B cell (primary cell): ENCODE measurements at regions not wholly inside any gene's neighbourhood (a gene's known extent, or its start where the extent isn't known, plus 50 kb on each side); places are given as distances from the start of the nearest gene placed in this dataset.

Source experiments
- EZH2 ChIP-seq: IDR thresholded peaks from 2 replicates; pipeline ENCODE4 v1.6.1; 2012; ENCODE audit warnings: borderline replicate concordance, low read depth, mild to moderate bottlenecking, moderate library complexity, low read length; ENCODE audit not compliant: insufficient read depth, poor library complexity, severe bottlenecking
- TF ChIP-seq, protein P1 (sequence below): fragments of 200-600 bp; IDR thresholded peaks from one replicate; pipeline ENCODE4 v1.8.0; 2022; ENCODE audit warnings: antibody characterized with exemption, mild to moderate bottlenecking

DNA sequence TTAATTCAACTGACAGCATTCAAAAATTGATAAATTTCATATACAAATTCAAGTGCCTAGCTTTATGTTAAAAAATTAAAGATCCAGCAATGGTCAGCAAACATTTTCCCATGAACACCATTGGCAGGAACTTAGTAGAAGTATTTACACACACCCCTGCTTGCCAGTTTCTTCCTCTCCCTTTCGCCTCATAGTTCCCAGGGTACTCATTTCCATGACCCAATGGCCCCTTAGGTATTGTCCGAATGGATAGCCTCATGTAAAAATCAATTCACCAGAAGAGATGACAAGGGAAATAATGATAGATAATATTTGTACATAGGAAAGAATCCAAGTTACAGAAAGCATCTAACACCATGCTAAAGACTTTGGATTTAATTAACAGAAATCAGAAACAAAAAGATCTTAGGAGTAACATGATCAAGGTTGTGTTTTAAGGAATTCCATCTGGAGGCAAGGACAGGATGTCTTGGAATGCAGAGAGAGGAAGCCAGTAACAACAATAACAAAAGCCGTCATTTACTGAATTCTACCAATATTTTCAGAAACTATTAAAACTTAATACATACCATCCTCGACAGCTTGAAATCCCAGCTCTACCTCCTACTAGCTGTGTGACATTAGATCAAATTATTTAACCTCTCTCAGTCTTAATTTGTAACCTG lies 423.0 kb downstream of the IRS1 start:
- TF ChIP-seq, protein P1, sequence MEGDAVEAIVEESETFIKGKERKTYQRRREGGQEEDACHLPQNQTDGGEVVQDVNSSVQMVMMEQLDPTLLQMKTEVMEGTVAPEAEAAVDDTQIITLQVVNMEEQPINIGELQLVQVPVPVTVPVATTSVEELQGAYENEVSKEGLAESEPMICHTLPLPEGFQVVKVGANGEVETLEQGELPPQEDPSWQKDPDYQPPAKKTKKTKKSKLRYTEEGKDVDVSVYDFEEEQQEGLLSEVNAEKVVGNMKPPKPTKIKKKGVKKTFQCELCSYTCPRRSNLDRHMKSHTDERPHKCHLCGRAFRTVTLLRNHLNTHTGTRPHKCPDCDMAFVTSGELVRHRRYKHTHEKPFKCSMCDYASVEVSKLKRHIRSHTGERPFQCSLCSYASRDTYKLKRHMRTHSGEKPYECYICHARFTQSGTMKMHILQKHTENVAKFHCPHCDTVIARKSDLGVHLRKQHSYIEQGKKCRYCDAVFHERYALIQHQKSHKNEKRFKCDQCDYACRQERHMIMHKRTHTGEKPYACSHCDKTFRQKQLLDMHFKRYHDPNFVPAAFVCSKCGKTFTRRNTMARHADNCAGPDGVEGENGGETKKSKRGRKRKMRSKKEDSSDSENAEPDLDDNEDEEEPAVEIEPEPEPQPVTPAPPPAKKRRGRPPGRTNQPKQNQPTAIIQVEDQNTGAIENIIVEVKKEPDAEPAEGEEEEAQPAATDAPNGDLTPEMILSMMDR: no peak
- TF ChIP-seq EZH2: no peak
